Ovary (tissue), 3 donors: ENCODE measurements at regions not wholly inside any gene's neighbourhood (a gene's known extent, or its start where the extent isn't known, plus 50 kb on each side); places are given as distances from the start of the nearest gene placed in this dataset.
"Not testable (repeated sequence)": the region's sequence is repeated elsewhere in the genome, so short reads cannot be mapped to it uniquely, and the experiment has no call there.

ENCODE experiments used
- EP300 ChIP-seq: sonication (generic); formaldehyde crosslinking; IDR thresholded peaks from one replicate; pipeline ENCODE4 v1.6.1; 2017; ENCODE audit warnings: antibody characterized with exemption
- POLR2A ChIP-seq: fragments of 450-650 bp; IDR thresholded peaks from one replicate; pipeline ENCODE4 v1.6.1; 2017; ENCODE audit warnings: antibody characterized with exemption, mild to moderate bottlenecking, moderate library complexity
- TF ChIP-seq, protein P1 (sequence below), 3 donors: fragments of 450-650 bp in 2 of 3; fragments of 200-600 bp in 1 of 3; IDR thresholded peaks; one replicate each; pipeline versions ENCODE4 v1.5.1 to v1.8.0; 2016 to 2022; ENCODE audit warnings: antibody characterized with exemption in 3 of 3, mild to moderate bottlenecking in 1 of 3
- donor health status: DM: no; HTN: no; CAD: no.

- not testable (repeated sequence) for TF ChIP-seq EP300, POLR2A
- TF ChIP-seq, protein P1, sequence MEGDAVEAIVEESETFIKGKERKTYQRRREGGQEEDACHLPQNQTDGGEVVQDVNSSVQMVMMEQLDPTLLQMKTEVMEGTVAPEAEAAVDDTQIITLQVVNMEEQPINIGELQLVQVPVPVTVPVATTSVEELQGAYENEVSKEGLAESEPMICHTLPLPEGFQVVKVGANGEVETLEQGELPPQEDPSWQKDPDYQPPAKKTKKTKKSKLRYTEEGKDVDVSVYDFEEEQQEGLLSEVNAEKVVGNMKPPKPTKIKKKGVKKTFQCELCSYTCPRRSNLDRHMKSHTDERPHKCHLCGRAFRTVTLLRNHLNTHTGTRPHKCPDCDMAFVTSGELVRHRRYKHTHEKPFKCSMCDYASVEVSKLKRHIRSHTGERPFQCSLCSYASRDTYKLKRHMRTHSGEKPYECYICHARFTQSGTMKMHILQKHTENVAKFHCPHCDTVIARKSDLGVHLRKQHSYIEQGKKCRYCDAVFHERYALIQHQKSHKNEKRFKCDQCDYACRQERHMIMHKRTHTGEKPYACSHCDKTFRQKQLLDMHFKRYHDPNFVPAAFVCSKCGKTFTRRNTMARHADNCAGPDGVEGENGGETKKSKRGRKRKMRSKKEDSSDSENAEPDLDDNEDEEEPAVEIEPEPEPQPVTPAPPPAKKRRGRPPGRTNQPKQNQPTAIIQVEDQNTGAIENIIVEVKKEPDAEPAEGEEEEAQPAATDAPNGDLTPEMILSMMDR (IDR thresholded peaks at IDR 0.05) = not testable (repeated sequence)
Observed at GRCh38 chr5:159812759-159813158, 103.5 kb upstream of the ADRA1B start.
